Nephron (organoid): ENCODE measurements at regions not wholly inside any gene's neighbourhood (a gene's known extent, or its start where the extent isn't known, plus 50 kb on each side); places are given as distances from the start of the nearest gene placed in this dataset.

ENCODE experiments used
- H3K27ac Mint-ChIP-seq, 3 experiments: 2 replicates each; pipeline ENCODE4 v1.8.0; 2020; ENCODE audit warnings: mixed read lengths in 3 of 3, mild to moderate bottlenecking in 2 of 3, moderate library complexity in 1 of 3
- H3K27me3 Mint-ChIP-seq: 2 replicates; pipeline ENCODE4 v1.8.0; 2021; ENCODE audit warnings: low read depth, mild to moderate bottlenecking, moderate library complexity, mixed read lengths
- H3K36me3 Mint-ChIP-seq: 2 replicates; pipeline ENCODE4 v1.8.0; 2020; ENCODE audit warnings: low read depth, mixed read lengths
- H3K4me1 Mint-ChIP-seq: 2 replicates; pipeline ENCODE4 v1.8.0; 2020; ENCODE audit warnings: mixed read lengths
- H3K4me3 Mint-ChIP-seq, 3 experiments: 2 replicates each; pipeline ENCODE4 v1.8.0; 2020; ENCODE audit warnings: mild to moderate bottlenecking in 3 of 3, mixed read lengths in 3 of 3, moderate library complexity in 2 of 3
- H3K9me3 Mint-ChIP-seq: 2 replicates; pipeline ENCODE4 v1.8.0; 2020; ENCODE audit warnings: mixed read lengths
- TF ChIP-seq, protein P1 (sequence below), 3 experiments: fragments of 200-600 bp; sonication (generic); IDR thresholded peaks; one replicate each; pipeline ENCODE4 v1.5.0; 2021; ENCODE audit warnings: antibody characterized with exemption in 3 of 3; ENCODE audit not compliant: unreplicated experiment in 3 of 3

- no peak overlapping the region for H3K4me3 Mint-ChIP-seq
- peaks cover 18% of the 10 kb centered on the region for H3K27me3 Mint-ChIP-seq
- H3K4me1 Mint-ChIP-seq, result peaks cover 4% of the 10 kb centered on the region
- TF ChIP-seq, protein P1, sequence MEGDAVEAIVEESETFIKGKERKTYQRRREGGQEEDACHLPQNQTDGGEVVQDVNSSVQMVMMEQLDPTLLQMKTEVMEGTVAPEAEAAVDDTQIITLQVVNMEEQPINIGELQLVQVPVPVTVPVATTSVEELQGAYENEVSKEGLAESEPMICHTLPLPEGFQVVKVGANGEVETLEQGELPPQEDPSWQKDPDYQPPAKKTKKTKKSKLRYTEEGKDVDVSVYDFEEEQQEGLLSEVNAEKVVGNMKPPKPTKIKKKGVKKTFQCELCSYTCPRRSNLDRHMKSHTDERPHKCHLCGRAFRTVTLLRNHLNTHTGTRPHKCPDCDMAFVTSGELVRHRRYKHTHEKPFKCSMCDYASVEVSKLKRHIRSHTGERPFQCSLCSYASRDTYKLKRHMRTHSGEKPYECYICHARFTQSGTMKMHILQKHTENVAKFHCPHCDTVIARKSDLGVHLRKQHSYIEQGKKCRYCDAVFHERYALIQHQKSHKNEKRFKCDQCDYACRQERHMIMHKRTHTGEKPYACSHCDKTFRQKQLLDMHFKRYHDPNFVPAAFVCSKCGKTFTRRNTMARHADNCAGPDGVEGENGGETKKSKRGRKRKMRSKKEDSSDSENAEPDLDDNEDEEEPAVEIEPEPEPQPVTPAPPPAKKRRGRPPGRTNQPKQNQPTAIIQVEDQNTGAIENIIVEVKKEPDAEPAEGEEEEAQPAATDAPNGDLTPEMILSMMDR (IDR thresholded peaks at IDR 0.05; ENCODE audit: unreplicated experiment in 3 of 3), result no peak
- no peaks in the 10 kb centered on the region for H3K9me3 Mint-ChIP-seq
- H3K36me3 Mint-ChIP-seq, result no peaks in the 10 kb centered on the region
- no peak overlapping the region for H3K27ac Mint-ChIP-seq
Measured at GRCh38 chr20:24108581-24108980, 120.0 kb upstream of the GGTLC1 start.

DNA sequence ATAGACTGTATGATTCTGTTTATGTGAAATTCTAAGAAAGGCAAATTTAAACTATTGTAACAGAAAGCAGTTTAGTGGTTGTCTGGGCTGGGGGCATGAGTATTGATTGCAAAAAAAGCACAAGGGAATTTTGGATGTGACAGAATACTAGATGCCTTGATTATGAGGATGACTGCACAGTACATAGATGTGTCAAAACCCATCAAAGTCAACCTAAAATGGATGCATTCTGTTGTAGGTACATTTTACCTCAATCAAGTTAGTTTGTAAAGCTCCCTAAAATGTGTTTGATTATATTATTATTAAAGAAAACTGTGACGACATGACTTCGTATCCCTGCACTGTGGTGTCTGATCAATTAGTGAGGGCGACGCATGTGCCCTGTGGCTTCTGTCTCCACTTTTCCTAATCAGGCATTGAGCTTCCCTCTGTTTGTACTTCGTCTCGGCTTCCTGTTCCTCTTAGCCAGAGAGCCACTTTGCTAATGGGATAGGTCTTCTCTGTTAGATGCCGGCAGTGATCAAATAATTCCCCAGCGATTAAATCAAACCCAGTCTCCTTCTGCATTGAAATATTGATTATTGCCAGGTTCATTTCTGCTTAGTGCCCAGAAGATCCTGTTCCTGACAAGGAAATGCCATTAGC, 118.3 kb upstream of the GGTLC1 start:
- Mint-ChIP-seq H3K4me1 (no peaks in the 10 kb centered on the region), H3K4me3 (no peak overlapping the region)

GRCh38 chr20:24106150-24106800, 117.7 kb upstream of the GGTLC1 start:
- H3K4me1 Mint-ChIP-seq, result no peaks in the 10 kb centered on the region
- H3K4me3 Mint-ChIP-seq, result no peak overlapping the region
- H3K9me3 Mint-ChIP-seq, result no peaks in the 10 kb centered on the region
- no peaks in the 10 kb centered on the region for H3K36me3 Mint-ChIP-seq
- TF ChIP-seq, protein P1 (IDR thresholded peaks at IDR 0.05; ENCODE audit: unreplicated experiment in 3 of 3), result no peak
- peaks cover 15% of the 10 kb centered on the region for H3K27me3 Mint-ChIP-seq
- no peak overlapping the region for H3K27ac Mint-ChIP-seq

More for the DNA sequence above, 118.3 kb upstream of the GGTLC1 start:
- H3K27me3 Mint-ChIP-seq, result peaks cover 15% of the 10 kb centered on the region
- H3K27ac Mint-ChIP-seq, result no peak overlapping the region
- no peaks in the 10 kb centered on the region for H3K9me3 Mint-ChIP-seq
- H3K36me3 Mint-ChIP-seq, result no peaks in the 10 kb centered on the region
- TF ChIP-seq, protein P1 (IDR thresholded peaks at IDR 0.05; ENCODE audit: unreplicated experiment in 3 of 3), result no peak

- no peaks in the 10 kb centered on the region for H3K4me1 Mint-ChIP-seq
- no peaks in the 10 kb centered on the region for H3K9me3 Mint-ChIP-seq
- TF ChIP-seq, protein P1 (IDR thresholded peaks at IDR 0.05; ENCODE audit: unreplicated experiment in 3 of 3), result no peak
- H3K4me3 Mint-ChIP-seq, result no peak overlapping the region
- H3K27me3 Mint-ChIP-seq, result peaks cover 12% of the 10 kb centered on the region
- no peaks in the 10 kb centered on the region for H3K36me3 Mint-ChIP-seq
- H3K27ac Mint-ChIP-seq, result no peak overlapping the region
Measured at GRCh38 chr20:24102749-24103333, 114.3 kb upstream of the GGTLC1 start.

- Mint-ChIP-seq H3K27ac (no peak overlapping the region), H3K4me1 (no peaks in the 10 kb centered on the region), H3K27me3 (peaks cover 12% of the 10 kb centered on the region), H3K9me3 (no peaks in the 10 kb centered on the region), H3K36me3 (no peaks in the 10 kb centered on the region), H3K4me3 (no peak overlapping the region)
- TF ChIP-seq, protein P1 (IDR thresholded peaks at IDR 0.05; ENCODE audit: unreplicated experiment in 3 of 3), result peak in 1 of 3 experiments; percentile 15
Measured at GRCh38 chr20:24102290-24102689, 113.7 kb upstream of the GGTLC1 start.
